ENCODE measurements at regions not wholly inside any gene's neighbourhood (a gene's known extent, or its start where the extent isn't known, plus 50 kb on each side); places are given as distances from the start of the nearest gene placed in this dataset.

DNA sequence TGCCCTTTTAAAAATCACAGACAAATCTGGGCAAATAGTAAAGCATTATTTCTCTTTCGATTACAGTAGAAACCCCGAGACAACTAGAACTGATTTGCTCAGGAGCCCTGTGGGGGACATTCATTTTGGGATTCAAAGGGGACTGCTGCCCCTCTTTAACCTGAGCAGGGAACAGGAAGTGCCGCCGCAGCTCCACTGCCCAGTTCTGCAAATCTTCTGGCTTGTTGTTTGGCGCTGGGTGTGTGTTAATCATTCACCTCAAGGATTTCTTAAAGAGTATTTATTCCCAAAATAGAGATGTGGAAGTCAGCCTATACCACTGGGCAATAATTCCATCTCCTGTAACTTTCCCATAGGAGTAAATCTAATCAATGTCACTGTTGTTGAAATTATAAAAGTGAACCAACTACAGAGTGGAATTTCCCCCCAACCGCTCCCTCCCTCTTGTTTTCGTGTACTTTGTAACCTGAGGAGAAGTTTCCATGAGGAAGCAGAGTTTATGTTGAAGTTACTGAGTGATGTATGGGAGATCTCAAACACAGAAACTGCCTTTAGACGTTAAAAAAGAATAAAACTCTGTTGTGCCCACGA lies 515.8 kb downstream of the KLF12 start:
- TF ChIP-seq EZH2 (IDR thresholded peaks at IDR 0.05; ENCODE audit: insufficient read depth, low read length): no peak
- TF ChIP-seq, protein P1, sequence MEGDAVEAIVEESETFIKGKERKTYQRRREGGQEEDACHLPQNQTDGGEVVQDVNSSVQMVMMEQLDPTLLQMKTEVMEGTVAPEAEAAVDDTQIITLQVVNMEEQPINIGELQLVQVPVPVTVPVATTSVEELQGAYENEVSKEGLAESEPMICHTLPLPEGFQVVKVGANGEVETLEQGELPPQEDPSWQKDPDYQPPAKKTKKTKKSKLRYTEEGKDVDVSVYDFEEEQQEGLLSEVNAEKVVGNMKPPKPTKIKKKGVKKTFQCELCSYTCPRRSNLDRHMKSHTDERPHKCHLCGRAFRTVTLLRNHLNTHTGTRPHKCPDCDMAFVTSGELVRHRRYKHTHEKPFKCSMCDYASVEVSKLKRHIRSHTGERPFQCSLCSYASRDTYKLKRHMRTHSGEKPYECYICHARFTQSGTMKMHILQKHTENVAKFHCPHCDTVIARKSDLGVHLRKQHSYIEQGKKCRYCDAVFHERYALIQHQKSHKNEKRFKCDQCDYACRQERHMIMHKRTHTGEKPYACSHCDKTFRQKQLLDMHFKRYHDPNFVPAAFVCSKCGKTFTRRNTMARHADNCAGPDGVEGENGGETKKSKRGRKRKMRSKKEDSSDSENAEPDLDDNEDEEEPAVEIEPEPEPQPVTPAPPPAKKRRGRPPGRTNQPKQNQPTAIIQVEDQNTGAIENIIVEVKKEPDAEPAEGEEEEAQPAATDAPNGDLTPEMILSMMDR (IDR thresholded peaks at IDR 0.05; ENCODE audit: insufficient read depth, low read depth, low read length): no peak
- DNase-seq (ENCODE audit: low read depth) (no peak), FAIRE-seq (no peak)
- no peaks in the 10 kb centered on the region for H4K20me1 ChIP-seq (ENCODE audit: insufficient read depth, low read length)
- H3K79me2 ChIP-seq (ENCODE audit: insufficient read depth, low read length): no peaks in the 10 kb centered on the region
- H3K36me3 Mint-ChIP-seq (ENCODE audit: low read depth, unreplicated experiment): no peaks in the 10 kb centered on the region
- H3K27me3 Mint-ChIP-seq (ENCODE audit: low read depth, unreplicated experiment): no peaks in the 10 kb centered on the region
- H3K9me3 ChIP-seq (ENCODE audit: insufficient read depth, low read depth, low read length): no peaks in the 10 kb centered on the region
- H3K36me3 ChIP-seq (ENCODE audit: insufficient read depth, low read length): no peaks in the 10 kb centered on the region
- no peaks in the 10 kb centered on the region for H3K9me3 Mint-ChIP-seq (ENCODE audit: unreplicated experiment)
- H3K4me1 Mint-ChIP-seq (ENCODE audit: low read depth, unreplicated experiment): no peaks in the 10 kb centered on the region
- H3K4me1 ChIP-seq (ENCODE audit: insufficient read depth, low read length): no peaks in the 10 kb centered on the region
- no peak overlapping the region for H3K27ac ChIP-seq (ENCODE audit: low read depth, low read length)
- H2AFZ ChIP-seq (ENCODE audit: low read depth, low read length): no peak overlapping the region
- no peak overlapping the region for H3K9ac ChIP-seq (ENCODE audit: low read length)
- H3K27ac Mint-ChIP-seq (ENCODE audit: unreplicated experiment): no peak overlapping the region
- no peak overlapping the region for H3K4me2 ChIP-seq (ENCODE audit: low read length)
- peaks cover 2% of the 10 kb centered on the region for H3K27me3 ChIP-seq (ENCODE audit: insufficient read depth, low read length)
- H3K4me3 Mint-ChIP-seq (ENCODE audit: unreplicated experiment): no peak overlapping the region
- H3K4me3 ChIP-seq (ENCODE audit: insufficient read depth, low read depth, low read length): no peak overlapping the region

DNA sequence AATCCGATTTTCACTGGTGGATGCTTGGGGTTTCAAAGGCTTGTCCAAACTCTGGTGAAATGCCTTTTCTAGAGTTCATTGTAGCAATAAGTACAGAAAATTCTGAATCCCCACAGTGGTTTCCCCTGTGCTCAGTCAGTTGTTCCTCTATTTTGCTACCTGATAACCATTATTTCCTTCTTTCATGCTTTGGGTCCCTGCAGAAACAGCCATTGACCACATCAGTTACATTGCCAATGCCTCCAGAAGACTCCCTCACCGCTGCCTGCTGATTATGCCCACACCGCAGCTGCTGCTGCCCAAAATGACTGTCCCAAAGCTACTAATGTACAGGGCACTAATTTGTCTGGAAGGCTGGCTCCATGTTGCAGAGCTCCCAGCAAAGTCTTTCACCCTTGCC lies 517.3 kb downstream of the KLF12 start:
- Mint-ChIP-seq H3K27me3 (ENCODE audit: low read depth, unreplicated experiment) (no peaks in the 10 kb centered on the region), H3K36me3 (ENCODE audit: low read depth, unreplicated experiment) (no peaks in the 10 kb centered on the region), H3K4me1 (ENCODE audit: low read depth, unreplicated experiment) (no peaks in the 10 kb centered on the region), H3K9me3 (ENCODE audit: unreplicated experiment) (no peaks in the 10 kb centered on the region), H3K27ac (ENCODE audit: unreplicated experiment) (no peak overlapping the region), H3K4me3 (ENCODE audit: unreplicated experiment) (no peak overlapping the region)
- H3K79me2 ChIP-seq (ENCODE audit: insufficient read depth, low read length): no peaks in the 10 kb centered on the region
- H3K4me2 ChIP-seq (ENCODE audit: low read length): no peak overlapping the region
- TF ChIP-seq EZH2 (IDR thresholded peaks at IDR 0.05; ENCODE audit: insufficient read depth, low read length): no peak
- TF ChIP-seq, protein P1 (IDR thresholded peaks at IDR 0.05; ENCODE audit: insufficient read depth, low read depth, low read length): no peak
- H3K4me3 ChIP-seq (ENCODE audit: insufficient read depth, low read depth, low read length): no peak overlapping the region
- DNase-seq (ENCODE audit: low read depth) (no peak), FAIRE-seq (no peak)
- H3K9ac ChIP-seq (ENCODE audit: low read length): no peak overlapping the region
- H2AFZ ChIP-seq (ENCODE audit: low read depth, low read length): no peak overlapping the region
- no peaks in the 10 kb centered on the region for H3K4me1 ChIP-seq (ENCODE audit: insufficient read depth, low read length)
- H4K20me1 ChIP-seq (ENCODE audit: insufficient read depth, low read length): no peaks in the 10 kb centered on the region
- no peaks in the 10 kb centered on the region for H3K36me3 ChIP-seq (ENCODE audit: insufficient read depth, low read length)
- H3K27ac ChIP-seq (ENCODE audit: low read depth, low read length): no peak overlapping the region
- no peaks in the 10 kb centered on the region for H3K9me3 ChIP-seq (ENCODE audit: insufficient read depth, low read depth, low read length)
- H3K27me3 ChIP-seq (ENCODE audit: insufficient read depth, low read length): peaks cover 2% of the 10 kb centered on the region

DNA sequence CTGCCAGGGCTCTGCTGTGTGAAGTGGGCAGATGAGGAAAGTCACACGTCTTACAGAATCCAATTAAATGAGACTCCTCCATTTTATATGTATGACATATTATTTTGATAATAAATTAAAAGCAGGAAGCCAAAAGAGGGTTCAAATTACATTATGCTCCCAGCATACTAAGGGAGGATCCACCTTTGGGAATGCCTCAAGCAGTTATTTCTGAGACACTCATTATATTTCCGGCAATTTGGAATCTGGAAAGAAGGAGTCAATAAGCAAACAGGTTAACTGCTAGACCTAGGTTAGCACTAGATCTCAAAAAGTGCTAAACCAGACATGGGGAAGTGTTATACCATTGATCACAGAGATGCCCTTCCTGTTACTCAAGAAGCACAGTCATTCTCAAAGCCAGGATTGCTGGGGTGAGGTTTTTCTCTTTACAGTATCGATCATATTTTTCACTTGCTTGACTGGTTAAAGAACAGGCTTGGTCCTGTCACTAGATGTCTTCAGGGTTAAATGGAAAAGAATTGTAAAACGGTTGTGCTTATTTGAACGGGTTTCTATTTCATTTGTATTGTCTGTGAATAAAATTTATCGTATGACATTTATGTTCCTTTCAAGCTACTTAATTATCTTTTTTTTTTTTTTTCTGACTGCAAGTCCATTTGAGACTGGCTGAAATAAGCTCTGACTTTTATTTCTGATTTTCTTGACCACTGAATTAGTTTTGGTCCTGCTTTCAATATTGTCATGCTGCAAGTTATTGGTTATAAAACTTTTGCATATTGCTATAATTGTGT lies 523.2 kb downstream of the KLF12 start:
- TF ChIP-seq EZH2 (IDR thresholded peaks at IDR 0.05; ENCODE audit: insufficient read depth, low read length): no peak
- TF ChIP-seq, protein P1 (IDR thresholded peaks at IDR 0.05; ENCODE audit: insufficient read depth, low read depth, low read length): no peak
- Mint-ChIP-seq H3K27me3 (ENCODE audit: low read depth, unreplicated experiment) (no peaks in the 10 kb centered on the region), H3K27ac (ENCODE audit: unreplicated experiment) (no peak overlapping the region), H3K9me3 (ENCODE audit: unreplicated experiment) (no peaks in the 10 kb centered on the region), H3K36me3 (ENCODE audit: low read depth, unreplicated experiment) (no peaks in the 10 kb centered on the region), H3K4me1 (ENCODE audit: low read depth, unreplicated experiment) (no peaks in the 10 kb centered on the region), H3K4me3 (ENCODE audit: unreplicated experiment) (no peak overlapping the region)
- no peak overlapping the region for H2AFZ ChIP-seq (ENCODE audit: low read depth, low read length)
- H3K4me3 ChIP-seq (ENCODE audit: insufficient read depth, low read depth, low read length): no peak overlapping the region
- no peak overlapping the region for H3K4me2 ChIP-seq (ENCODE audit: low read length)
- no peak for DNase-seq (ENCODE audit: low read depth)
- no peaks in the 10 kb centered on the region for H3K9me3 ChIP-seq (ENCODE audit: insufficient read depth, low read depth, low read length)
- H3K9ac ChIP-seq (ENCODE audit: low read length): no peak overlapping the region
- no peaks in the 10 kb centered on the region for H3K36me3 ChIP-seq (ENCODE audit: insufficient read depth, low read length)
- no peaks in the 10 kb centered on the region for H3K27me3 ChIP-seq (ENCODE audit: insufficient read depth, low read length)
- no peak overlapping the region for H3K27ac ChIP-seq (ENCODE audit: low read depth, low read length)
- no peaks in the 10 kb centered on the region for H4K20me1 ChIP-seq (ENCODE audit: insufficient read depth, low read length)
- no peaks in the 10 kb centered on the region for H3K79me2 ChIP-seq (ENCODE audit: insufficient read depth, low read length)
- no peak for FAIRE-seq
- H3K4me1 ChIP-seq (ENCODE audit: insufficient read depth, low read length): no peaks in the 10 kb centered on the region
